ENCODE measurements at regions not wholly inside any gene's neighbourhood (a gene's known extent, or its start where the extent isn't known, plus 50 kb on each side); places are given as distances from the start of the nearest gene placed in this dataset.

GRCh38 chr12:68480526-68480925, 130.2 kb upstream of the RAP1B start:
- Histone ChIP-seq H3K27me3 (replicated peaks in 1 of 7) (no peaks in the 10 kb centered on the region), H3K9me3 (peaks cover 0 to 9% (median 0%) of the 10 kb centered on the region in 8 donors), H3K27ac (peak overlapping the region in 4 of 8 donors; percentile 36 to 66 (median 48)), H3K36me3 (no peaks in the 10 kb centered on the region), H3K4me1 (peaks cover 0 to 34% (median 18%) of the 10 kb centered on the region in 6 donors), H3K4me3 (no peak overlapping the region)
- no peak for DNase-seq
- no peak for TF ChIP-seq POLR2AphosphoS5 (IDR thresholded peaks at IDR 0.05)
- TF ChIP-seq POLR2A (IDR thresholded peaks at IDR 0.05) = no peak
- TF ChIP-seq CTCF (IDR thresholded peaks at IDR 0.05 in 8 of 11, conservative IDR thresholded peaks at IDR 0.05 in 3 of 11) = no peak
- intact Hi-C loops (cut with DNase I; ENCODE audit: low total_unique reads) = no loop called here

GRCh38 chr12:68481181-68481941, 129.3 kb upstream of the RAP1B start:
- WGBS, 5 donors = 40 to 48% (median 44%) methylated on average over 7 of the region's 7 CpGs
- H3K4me3 ChIP-seq = no peak overlapping the region
- H3K4me1 ChIP-seq = peaks cover 0 to 34% (median 18%) of the 10 kb centered on the region in 6 donors
- no peak for TF ChIP-seq POLR2AphosphoS5 (IDR thresholded peaks at IDR 0.05)
- TF ChIP-seq CTCF (IDR thresholded peaks at IDR 0.05 in 8 of 11, conservative IDR thresholded peaks at IDR 0.05 in 3 of 11) = no peak
- no peak for TF ChIP-seq POLR2A (IDR thresholded peaks at IDR 0.05)
- no peak for DNase-seq
- intact Hi-C loops (cut with DNase I; ENCODE audit: low total_unique reads) = no loop called here
- H3K36me3 ChIP-seq = no peaks in the 10 kb centered on the region
- peaks cover 0 to 9% (median 0%) of the 10 kb centered on the region in 8 donors for H3K9me3 ChIP-seq
- H3K27ac ChIP-seq = peak overlapping the region in 5 of 8 donors; percentile 30 to 66 (median 45)
- H3K27me3 ChIP-seq (replicated peaks in 1 of 7) = no peaks in the 10 kb centered on the region

DNA sequence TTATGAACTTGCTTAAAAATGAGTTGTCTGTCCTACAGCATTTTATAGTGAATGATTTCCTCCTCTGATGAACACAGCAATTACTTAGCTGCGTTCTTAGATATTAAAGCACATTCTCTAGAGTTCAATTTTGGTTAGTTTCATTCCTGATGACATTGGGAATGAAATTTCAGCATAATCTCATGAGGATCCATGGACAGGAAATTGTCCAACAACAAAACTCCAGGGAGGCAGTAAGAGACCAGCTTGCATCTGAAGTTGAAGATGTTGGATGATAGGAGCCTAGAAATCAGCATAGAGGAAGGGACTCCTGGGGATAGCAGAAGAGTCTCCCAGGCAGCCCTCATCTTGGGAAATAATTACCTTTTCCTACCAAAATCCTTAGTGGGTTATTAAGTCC, 128.7 kb upstream of the RAP1B start:
- no peak for TF ChIP-seq POLR2A (IDR thresholded peaks at IDR 0.05)
- Histone ChIP-seq H3K36me3 (no peaks in the 10 kb centered on the region), H3K27ac (peak overlapping the region in 5 of 8 donors; percentile 29 to 66 (median 45)), H3K9me3 (peaks cover 0 to 9% (median 0%) of the 10 kb centered on the region in 8 donors), H3K4me3 (no peak overlapping the region), H3K4me1 (peaks cover 0 to 34% (median 18%) of the 10 kb centered on the region in 6 donors), H3K27me3 (replicated peaks in 1 of 7) (no peaks in the 10 kb centered on the region)
- DNase-seq = no peak
- 38 to 92% (median 88%) methylated on average over 1 of the region's 1 CpG for WGBS, 5 donors
- intact Hi-C loops (cut with DNase I; ENCODE audit: low total_unique reads) = no loop called here

GRCh38 chr12:68482660-68483059, 128.0 kb upstream of the RAP1B start:
- Histone ChIP-seq H3K4me3 (no peak overlapping the region), H3K9me3 (peaks cover 0 to 9% (median 0%) of the 10 kb centered on the region in 8 donors), H3K4me1 (peaks cover 0 to 34% (median 18%) of the 10 kb centered on the region in 6 donors), H3K27me3 (replicated peaks in 1 of 7) (no peaks in the 10 kb centered on the region), H3K36me3 (no peaks in the 10 kb centered on the region), H3K27ac (peak overlapping the region in 4 of 8 donors; percentile 29 to 66 (median 52))
- intact Hi-C loops (cut with DNase I; ENCODE audit: low total_unique reads) = no loop called here
- 41 to 69% (median 49%) methylated on average over 1 of the region's 1 CpG for WGBS, 5 donors
- DNase-seq = no peak
- TF ChIP-seq POLR2AphosphoS5 (IDR thresholded peaks at IDR 0.05) = no peak
- TF ChIP-seq POLR2A (IDR thresholded peaks at IDR 0.05) = no peak
- no peak for TF ChIP-seq CTCF (IDR thresholded peaks at IDR 0.05 in 8 of 11, conservative IDR thresholded peaks at IDR 0.05 in 3 of 11)
